SKM-1 (cell line): ENCODE measurements at regions not wholly inside any gene's neighbourhood (a gene's known extent, or its start where the extent isn't known, plus 50 kb on each side); places are given as distances from the start of the nearest gene placed in this dataset.
"Not testable (repeated sequence)": the region's sequence is repeated elsewhere in the genome, so short reads cannot be mapped to it uniquely, and the experiment has no call there.

Experiments
- DNase-seq: peaks from one replicate; lab custom pipeline; 2025; ENCODE audit not compliant: unreplicated experiment; lab: John Stamatoyannopoulos, UW

DNA sequence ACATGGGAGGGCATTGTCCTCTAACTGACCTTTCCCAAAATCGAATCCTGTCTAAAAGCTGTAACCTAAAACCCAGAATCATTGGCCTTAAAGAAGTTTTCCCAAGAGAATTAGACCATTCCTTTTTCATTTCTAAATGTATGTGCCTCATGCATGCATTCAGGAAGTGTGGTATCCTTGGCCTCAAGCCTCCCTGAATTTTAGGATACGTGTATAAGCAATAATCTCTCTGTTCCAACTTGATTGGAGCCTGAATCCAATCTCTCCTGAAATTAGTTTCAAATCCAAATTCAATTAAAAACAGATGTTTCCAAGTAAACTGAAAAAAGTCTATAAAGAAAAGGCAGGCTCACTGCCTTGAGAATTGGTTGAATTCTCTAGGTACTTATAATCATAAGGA is 86.0 kb upstream of the VEPH1 start:
- DNase-seq = no peak

DNA sequence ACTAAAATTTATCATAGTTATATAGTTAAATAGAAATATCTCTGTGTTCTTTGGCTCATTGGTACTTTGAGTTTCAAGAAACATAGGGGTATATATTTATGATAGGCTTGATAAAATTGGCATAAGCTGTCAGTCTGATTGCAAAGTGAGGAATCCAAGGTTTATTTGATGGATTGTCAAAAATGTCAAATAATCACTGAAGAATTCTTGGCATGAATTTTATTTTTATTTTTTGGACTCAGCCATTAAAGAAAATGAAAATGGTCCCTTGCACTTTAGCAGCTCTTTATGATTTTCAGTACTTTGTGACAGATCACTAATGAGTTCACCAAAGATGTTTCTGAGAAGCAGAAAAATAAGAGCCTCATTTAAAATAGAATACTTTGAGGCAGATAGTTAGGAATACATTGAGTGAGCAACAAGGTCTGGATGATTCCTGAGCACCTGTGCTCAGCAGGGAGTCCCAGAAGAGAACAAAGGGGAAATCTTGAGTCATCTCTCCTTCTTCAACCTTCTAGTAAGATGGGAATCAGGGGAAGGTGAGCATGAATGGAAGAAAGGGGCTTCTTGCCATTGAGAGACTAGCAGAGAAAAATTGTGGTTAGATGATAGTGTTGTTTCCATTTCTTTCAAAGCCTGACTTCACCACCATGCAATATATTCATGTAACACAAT is 85.3 kb upstream of the VEPH1 start:
- DNase-seq = no peak

DNA sequence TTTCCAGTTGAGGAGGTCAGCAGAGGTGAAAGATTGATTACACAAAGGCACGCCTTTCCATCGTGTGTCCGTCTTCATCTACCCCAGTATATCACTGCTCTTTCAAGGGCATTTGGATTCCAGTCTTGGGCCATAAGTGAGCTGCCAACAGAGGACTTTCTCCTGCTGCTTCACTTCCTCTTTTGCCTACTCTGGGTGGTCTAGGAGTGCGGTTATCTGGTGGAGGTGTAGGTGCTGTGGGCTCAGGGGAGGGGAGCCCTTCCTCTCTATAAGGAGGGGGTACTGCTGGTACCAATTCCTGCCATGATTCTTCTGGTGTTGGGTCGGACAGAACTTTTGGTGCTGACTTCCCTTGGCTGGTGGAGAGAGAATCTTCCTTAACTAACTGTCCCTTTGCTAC is 83.1 kb upstream of the VEPH1 start:
- no peak for DNase-seq

- DNase-seq = no peak
Observed at GRCh38 chr3:157585386-157585785, 82.2 kb upstream of the VEPH1 start.

DNA sequence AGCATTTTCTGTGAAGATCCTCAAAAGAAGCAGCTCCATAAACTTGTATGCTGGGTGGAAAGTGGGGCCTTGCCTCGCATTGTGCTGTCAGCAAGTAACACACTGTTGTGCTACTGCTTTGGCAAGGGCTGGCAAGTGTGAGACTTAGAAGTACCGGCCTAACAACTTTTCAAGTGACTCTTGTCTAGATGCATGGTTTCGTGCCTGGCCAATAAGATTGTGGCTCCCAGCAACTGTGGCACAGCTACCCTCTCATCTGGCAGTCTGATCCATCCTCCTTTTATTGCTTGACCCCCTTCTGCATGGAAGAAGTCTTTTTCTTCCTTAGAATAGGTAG is 79.4 kb upstream of the VEPH1 start:
- no peak for DNase-seq

- not testable (repeated sequence) for DNase-seq
Observed at GRCh38 chr3:157581956-157582636, 78.9 kb upstream of the VEPH1 start.

- no peak for DNase-seq
Observed at GRCh38 chr3:157581371-157581770, 78.2 kb upstream of the VEPH1 start.

DNA sequence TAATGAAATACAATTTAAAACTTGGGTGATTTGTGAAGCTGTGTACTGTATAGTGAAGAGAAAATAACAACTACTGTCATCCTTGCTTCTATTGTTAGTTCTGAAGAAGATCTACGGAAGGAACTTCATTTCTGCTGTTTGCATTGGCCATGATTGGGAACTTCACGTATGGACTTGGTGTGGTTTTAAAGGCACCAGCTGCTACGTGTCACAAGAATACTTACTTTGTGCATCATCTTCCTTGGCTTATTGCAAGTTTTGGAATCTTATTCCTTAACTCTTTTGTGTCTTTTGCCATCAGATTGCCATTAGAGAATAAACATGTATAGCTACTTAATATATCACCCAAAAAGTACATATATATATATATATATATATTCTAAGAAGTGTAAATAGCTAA is 75.0 kb upstream of the VEPH1 start:
- DNase-seq = no peak

DNA sequence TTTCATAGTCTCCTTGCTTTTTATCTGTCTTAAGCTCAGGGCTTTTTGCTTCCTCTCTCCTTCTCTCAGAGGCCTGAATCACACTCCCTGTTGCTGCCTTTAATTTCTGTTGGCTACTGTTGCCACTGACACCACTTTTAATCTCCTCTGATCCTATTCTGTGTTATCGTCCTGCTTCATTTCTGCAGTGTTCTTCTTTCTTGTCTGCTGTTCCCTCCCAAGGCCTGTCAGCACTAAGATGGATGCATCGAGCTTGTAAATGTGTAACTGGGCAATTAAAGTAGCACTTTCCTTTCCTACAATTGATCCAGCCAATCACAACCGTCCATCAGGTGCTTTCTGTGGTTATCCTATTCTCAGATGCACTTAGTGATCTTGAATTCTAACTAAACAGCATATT is 71.3 kb upstream of the VEPH1 start:
- DNase-seq = no peak

- DNase-seq = no peak
Observed at GRCh38 chr3:157573780-157574378, 70.7 kb upstream of the VEPH1 start.

DNA sequence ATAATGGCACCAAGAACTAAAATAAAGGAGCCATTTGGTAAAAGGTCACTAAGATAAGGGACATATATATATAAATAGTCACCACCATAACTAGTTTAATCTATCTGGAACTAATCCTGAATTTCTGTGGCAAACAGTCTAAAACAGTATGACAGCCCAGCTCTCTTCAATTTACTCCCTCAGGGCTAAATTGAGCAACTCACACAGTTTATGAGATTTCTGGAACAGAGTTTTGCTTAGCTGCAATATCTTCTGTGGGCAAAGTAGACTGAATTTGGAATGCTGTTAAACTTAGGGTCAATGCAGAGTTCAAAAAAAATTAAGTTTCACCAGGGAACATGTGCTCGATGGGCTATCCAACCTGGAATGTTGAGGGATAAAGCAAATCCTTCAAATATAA is 70.1 kb upstream of the VEPH1 start:
- DNase-seq = no peak

DNA sequence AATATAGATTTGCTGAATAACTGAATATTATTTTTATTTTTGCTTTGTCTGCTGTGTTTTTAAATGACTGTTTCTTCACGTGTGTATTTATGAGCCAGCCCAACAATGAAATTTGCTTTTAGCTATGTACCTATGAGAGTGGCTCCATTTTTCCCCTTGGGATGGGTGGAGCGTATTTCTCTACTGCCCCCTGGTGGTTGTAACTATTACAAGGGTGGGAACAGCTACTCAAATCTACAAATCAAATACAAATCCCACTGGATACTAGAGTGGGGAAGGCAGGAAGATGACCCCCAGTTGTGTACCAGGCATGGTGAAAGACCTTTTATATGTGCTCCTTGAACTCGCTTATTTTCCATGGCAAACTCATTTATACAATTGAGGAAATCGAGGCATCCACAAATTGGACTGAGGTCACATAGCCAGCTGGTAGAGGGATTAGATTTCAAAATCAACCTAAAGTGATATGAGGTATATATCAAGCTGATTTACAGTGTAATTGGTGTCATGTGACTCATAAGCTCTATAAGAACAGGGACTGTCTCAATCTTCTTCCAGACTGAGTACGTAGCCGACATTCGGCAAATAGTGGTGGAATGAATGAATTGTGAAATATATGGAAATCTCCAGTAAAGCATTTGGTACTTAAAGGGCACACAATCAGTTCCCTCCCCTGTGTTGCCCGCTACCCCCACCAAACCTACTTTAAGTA is 69.5 kb upstream of the VEPH1 start:
- DNase-seq = peak; percentile 62

- DNase-seq = no peak
Observed at GRCh38 chr3:157566596-157566995, 63.4 kb upstream of the VEPH1 start.

- no peak for DNase-seq
Observed at GRCh38 chr3:157559401-157559800, 56.2 kb upstream of the VEPH1 start.
